ENCODE measurements at regions not wholly inside any gene's neighbourhood (a gene's known extent, or its start where the extent isn't known, plus 50 kb on each side); places are given as distances from the start of the nearest gene placed in this dataset.

- DNase-seq (ENCODE audit: low read depth): no peak
These were observed 1508.1 kb downstream of the TECRL start for GRCh38 chr4:62901101-62901500.

- DNase-seq (ENCODE audit: low read depth): no peak
These were observed 1509.4 kb downstream of the TECRL start for GRCh38 chr4:62899646-62900364.

DNA sequence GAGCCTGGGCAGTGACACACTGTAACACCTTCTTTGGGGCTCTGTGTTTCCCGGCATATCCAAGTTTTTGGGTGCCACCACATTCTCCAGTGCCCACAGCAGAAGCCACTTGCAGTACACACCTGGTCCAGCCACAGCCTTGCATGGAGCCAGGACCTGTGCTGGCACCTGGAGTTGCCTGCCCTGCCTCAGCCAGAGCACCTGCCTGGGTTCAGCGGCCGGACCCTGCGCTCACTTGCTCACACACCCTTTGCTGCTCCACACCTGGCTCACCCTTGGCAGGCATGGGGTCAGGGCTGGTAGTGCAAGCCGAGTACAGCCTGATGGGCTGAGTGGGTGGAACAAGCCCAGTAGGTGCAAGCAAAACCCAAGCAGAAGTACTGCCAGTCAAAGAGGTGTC lies 1511.1 kb downstream of the TECRL start:
- DNase-seq (ENCODE audit: low read depth): no peak

DNA sequence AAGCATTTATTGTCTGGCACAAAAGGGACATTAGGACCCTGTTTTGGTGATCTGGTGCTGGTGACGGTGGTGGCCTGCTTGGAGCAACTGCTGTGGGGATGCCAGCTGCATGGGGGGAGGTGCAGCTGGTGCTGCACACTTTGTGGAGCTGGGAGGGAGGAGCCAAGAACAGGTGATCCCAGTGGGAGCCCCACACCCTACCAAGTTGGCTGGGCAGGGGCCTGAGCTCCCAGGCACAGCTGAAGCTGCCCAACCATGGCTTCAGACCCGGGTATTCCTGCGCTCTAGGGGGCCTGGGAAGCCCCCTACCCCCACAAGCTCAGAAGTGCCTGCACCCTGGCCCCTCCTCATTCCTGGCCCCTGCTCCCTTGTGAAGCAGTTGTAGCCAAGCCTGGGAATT lies 1512.5 kb downstream of the TECRL start:
- DNase-seq (ENCODE audit: low read depth): no peak

DNA sequence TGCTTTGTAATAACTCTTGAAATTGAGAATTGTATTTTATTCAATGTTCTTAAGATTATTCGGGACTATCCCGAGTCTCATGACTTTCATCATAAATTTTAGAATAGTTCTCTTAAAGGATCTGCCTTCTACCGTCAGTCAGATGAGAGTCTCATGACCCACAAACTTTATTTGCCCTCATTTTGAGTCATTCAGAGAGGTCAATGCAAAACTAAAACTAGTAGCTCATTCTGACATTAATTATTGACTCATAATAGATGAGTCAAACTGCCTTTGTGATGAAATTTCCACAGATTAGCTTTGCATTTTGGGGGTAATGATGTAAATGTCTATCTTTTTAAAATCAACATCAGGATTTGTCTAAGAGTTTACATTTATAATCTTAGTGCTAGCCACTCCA lies 1527.3 kb downstream of the TECRL start:
- peak; percentile 66 for DNase-seq (ENCODE audit: low read depth)

DNA sequence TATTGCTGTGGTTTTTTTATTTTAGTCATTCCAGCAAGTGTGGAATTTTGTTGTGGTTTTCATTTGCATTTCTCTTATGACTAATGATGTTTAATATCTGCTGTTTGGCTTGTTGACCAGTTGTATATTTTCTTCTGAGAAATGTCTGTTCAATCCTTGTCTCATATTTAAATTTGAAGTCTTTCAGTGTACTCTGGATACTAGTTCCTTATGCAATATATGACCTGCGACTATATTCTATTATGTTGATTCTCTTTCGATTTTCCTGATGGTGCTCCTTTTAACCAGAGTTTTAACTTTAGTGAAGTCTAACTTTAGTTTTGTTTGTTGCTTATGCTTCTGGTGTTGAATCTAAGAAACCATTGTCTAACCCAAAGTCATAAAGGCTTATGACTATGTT lies 1528.0 kb downstream of the TECRL start:
- DNase-seq (ENCODE audit: low read depth): peak; percentile 27

DNA sequence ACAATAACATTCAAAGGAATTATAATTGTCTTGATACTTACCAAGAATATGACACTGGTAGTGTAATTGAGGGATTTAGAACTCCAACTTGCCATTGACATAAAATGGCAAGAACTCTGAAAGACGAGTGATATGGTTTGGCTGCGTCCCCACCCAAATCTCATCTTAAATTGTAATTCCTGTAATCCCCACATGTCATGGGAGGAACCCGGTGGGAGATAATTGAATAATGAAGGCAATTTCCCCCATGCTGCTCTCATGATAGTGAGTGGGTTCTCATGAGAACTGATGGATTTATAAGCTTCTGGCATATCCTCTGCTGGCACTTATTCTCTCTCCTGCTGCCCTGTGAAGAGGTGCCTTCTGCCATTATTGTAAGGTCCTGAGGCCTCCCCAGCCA lies 1536.4 kb downstream of the TECRL start:
- no peak for DNase-seq (ENCODE audit: low read depth)

- DNase-seq (ENCODE audit: low read depth): peak; percentile 8
These were observed 1538.2 kb downstream of the TECRL start for GRCh38 chr4:62871078-62871477.

DNA sequence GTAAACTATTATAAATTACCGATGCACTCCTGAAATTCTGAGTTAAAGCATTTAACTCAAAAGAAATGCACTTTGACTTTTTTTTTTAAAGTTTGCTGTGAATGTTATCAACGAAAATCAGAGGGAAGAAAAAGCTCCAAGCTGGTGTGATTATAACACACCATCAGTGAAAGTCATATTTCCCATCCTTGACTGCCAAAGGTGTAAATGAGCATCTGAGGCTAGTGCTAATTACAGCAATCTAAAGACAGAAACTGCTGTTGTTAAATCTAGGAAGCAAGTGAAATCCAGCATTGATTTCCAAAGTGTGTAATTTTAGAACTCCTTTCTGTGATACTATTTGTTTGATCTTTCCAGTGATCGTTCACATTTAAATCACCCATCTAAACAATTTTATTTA lies 1538.8 kb downstream of the TECRL start:
- no peak for DNase-seq (ENCODE audit: low read depth)

DNA sequence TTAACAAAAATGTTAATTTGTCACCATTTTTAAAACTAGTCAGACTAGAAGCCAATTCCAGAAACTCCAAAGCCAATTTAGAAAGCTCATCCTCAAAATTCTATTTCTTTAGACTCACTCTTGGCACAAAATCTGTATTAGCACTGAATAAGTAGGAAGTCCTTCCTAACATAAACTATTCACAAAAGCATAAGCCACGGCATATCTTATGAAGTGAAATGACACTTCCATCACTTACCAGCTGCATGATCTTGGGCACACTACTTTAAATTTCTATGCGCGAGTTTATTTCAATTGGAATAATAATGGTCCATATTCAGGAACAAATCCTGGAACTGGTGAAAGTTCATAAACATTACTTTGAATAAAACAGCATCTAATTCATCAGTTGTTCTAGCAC lies 1544.0 kb downstream of the TECRL start:
- no peak for DNase-seq (ENCODE audit: low read depth)

GRCh38 chr4:62849696-62850095 lies 1559.6 kb downstream of the TECRL start:
- DNase-seq (ENCODE audit: low read depth): no peak

GRCh38 chr4:62835631-62836030 lies 1573.6 kb downstream of the TECRL start:
- no peak for DNase-seq (ENCODE audit: low read depth)

DNA sequence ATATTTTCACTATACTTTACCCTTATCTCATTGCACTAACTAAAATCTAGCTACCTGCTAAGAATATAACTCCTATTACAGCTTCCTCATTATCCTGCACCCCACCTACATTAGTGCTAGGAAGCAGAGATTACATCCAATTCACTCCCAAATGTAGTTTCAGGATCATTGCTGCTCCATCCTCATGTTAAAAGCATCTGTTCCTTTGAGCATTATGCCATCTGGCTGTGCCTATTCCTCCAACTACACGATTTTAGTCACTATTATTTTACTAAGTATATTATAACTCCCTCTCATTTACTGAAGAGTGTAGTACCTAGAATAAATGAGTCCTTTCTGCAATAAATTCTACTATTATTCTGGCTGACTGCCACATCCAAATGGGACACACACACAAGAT lies 1586.9 kb downstream of the TECRL start:
- no peak for DNase-seq (ENCODE audit: low read depth)

DNA sequence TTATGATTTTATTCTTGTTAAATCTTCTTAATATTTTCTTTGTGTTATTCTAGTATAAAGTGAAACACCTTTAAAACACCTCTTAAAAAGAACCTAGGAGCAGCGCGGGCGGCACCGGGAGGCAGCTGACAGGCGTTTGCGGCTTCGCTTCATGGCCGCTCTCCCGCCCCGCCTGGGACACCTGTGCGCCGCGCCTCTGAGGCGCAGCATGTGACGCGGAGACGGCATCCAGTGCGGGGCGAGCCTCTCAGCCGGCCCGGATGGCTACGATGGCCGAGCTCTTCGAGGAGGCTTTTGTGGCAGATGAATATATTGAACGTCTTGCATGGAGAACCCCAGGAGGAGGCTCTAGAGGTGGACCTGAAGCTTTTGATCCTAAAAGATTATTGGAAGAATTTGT lies 1592.7 kb downstream of the TECRL start:
- no peak for DNase-seq (ENCODE audit: low read depth)

DNA sequence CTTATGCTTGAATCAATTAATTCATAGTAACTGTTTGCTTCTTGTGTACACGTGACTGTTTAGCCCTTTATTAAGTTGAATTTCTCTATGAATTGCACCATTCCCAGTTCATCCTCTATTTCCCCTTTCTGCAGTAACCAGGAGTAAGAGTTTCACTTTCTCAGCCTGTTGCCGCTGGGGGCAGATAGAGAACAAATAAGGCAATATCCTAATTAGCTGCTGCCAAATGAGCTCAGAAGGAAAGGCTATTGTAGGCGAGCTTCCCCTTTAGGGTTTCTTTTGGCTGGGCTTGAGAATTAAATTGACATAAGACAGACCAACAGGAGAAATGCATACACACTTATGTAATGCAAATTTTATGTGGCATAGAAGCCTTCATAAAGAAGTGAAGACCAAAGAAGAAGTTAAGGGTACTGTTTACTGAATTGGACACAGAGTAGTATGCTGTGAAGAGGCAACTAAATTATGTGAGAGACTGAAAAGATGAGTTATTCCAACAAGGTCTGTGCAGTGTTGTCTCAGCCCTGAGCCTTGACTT lies 1594.7 kb downstream of the TECRL start:
- DNase-seq (ENCODE audit: low read depth): no peak

DNA sequence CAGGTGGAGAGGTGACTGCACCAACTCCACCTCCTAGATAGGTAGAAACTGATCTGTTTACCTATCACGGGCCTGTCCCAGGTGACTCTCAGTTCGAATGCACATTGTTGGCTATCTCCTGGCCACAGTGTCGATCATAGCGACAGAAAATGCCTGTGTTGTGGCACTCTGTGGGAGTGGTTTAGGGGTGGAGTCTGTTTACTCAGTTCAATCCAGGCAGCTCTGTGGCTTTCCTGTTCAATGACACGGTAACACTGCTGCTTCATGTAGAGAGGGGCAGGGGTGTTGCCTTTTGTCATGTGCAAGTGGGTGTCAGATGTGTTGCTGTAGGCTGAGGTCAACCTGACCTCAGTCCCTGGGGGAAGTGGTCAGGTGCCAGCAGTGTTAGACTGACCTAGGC lies 1602.4 kb downstream of the TECRL start:
- no peak for DNase-seq (ENCODE audit: low read depth)

DNA sequence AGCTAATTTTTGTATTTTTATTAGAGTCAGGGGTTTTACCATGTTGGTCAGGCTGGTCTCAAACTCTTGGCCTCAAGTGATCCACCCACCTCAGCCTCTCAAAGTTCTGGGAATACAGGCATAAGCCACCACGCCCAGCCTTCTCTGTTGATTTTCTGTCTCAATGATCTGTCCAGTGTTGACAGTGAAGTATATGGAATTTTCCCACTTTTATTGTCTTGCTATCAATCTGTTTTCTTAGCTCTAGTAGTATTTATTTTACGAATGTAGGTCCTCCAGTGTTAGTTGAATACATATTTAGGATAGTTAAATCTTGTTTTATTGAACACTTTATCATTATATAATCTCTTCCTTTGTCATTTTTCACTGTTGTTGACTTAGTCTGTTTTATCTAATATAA lies 1603.9 kb downstream of the ADGRL3 start:
- no peak for DNase-seq (ENCODE audit: low read depth)

GRCh38 chr4:62797221-62797620 lies 1597.1 kb downstream of the ADGRL3 start:
- DNase-seq (ENCODE audit: low read depth): peak; percentile 58

DNA sequence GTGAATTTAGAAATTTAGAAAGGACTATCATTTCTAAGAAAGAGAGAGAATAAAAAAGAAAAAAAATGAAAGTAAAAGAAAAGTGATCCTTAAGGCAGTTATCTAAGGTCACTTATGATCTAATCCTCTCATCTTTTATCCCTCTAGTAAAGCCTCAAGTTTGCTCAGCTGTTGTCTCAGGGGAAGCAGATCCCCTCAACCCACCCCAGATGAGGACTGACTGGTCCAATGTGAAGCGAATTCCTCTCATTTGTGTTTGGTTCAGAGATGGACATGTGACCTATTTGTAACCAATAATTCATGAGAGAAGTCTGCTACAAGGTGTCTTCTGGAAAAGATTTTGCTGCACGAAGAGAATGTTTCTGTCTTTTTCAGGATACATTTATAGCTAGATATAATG lies 1591.3 kb downstream of the ADGRL3 start:
- DNase-seq (ENCODE audit: low read depth): no peak

DNA sequence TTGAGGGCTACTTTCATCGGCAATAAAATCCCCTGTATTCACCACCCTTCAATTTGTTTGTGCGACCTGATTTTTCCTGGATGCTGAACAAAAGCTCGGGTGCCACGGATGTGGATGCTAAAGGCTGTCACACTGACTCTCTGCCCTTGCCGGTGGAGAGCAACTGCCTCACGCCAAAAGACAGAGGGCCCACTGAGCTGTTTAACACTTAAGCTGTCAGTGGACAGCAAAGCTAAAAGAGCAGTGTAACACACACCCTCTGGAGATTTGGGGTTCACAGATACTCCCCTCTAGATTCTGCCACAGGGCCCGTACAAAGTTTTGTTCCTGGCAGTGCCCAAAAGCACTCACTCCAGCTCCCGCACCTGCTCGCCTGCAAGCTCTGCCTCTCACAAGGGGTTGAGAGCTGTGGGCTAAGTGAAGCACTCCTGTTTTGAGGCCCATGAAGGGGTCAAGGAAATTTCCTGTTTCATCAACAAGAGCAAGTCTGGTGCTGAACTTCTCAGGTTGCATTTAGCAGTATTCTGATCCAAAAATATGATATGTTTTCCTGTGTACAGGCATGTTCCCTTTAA lies 1571.9 kb downstream of the ADGRL3 start:
- DNase-seq (ENCODE audit: low read depth): no peak

DNA sequence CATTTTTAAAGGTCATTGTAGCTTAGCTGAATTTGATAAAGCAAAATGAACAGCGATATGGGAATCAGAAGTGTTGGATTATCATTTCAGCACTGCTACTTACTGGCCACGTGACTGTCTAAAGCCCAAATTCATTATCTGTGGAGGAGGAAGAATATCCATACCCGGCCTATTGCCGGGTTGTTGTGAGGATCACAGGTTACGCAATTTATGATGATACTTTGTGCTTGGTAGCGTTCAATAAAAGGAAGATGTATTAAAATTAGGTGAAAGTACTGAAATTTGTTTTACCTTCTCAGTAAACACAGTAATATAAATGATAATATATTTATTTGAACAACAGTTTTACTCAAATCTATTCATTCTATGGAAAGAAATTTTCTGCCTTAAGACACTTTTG lies 1540.2 kb downstream of the ADGRL3 start:
- DNase-seq (ENCODE audit: low read depth): no peak

- DNase-seq (ENCODE audit: low read depth): no peak
These were observed 1517.0 kb downstream of the ADGRL3 start for GRCh38 chr4:62717154-62717553.

DNA sequence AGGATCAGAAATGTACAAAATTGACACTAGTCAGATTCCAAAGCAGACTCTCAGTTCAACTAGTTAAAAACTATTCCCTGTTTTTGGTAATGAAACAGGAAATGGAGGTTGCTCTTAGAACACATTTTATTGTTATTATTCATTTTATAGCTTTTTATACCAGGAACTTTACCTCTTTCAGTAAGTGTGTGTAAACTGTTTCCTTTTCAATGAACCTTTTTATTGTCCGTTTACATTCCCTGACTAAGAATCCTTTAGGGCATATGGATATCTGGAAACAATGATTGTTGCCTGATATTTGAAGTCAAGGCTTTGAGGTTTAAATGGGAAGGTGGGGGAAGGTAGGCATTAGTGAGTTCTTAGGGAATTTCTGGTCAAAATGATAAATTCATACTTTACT lies 1511.4 kb downstream of the ADGRL3 start:
- no peak for DNase-seq (ENCODE audit: low read depth)
